ENCODE measurements at regions not wholly inside any gene's neighbourhood (a gene's known extent, or its start where the extent isn't known, plus 50 kb on each side); places are given as distances from the start of the nearest gene placed in this dataset.

- H3K27ac ChIP-seq (ENCODE audit: low read depth in 1 of 2, low read length in 2 of 2), result no peak overlapping the region
- DNase-seq (ENCODE audit: low spot score), result no peak
- no peaks in the 10 kb centered on the region for H3K36me3 ChIP-seq (ENCODE audit: control insufficient read depth in 4 of 4, insufficient read depth in 3 of 4, low read depth in 1 of 4, low read length in 3 of 4)
- 100% methylated on average over 4 of the region's 4 CpGs for WGBS
- no peak overlapping the region for H3K9ac ChIP-seq (ENCODE audit: low read depth in 1 of 2, low read length in 2 of 2)
- TF ChIP-seq MAX (IDR thresholded peaks at IDR 0.05), result no peak
- no peak for TF ChIP-seq YY1 (IDR thresholded peaks at IDR 0.05)
- TF ChIP-seq FOXA2 (IDR thresholded peaks at IDR 0.05), result no peak
- TF ChIP-seq NR2F2 (IDR thresholded peaks at IDR 0.05), result no peak
- no peak for TF ChIP-seq HNF4G (IDR thresholded peaks at IDR 0.05)
- no peak for TF ChIP-seq EGR1 (IDR thresholded peaks at IDR 0.05; ENCODE audit: low read depth in 2 of 2)
- no peak for TF ChIP-seq ATF3 (IDR thresholded peaks at IDR 0.05)
- TF ChIP-seq RXRA (IDR thresholded peaks at IDR 0.05), result no peak
- TF ChIP-seq SP1 (IDR thresholded peaks at IDR 0.05), result no peak
- no peak for TF ChIP-seq RAD21 (IDR thresholded peaks at IDR 0.05)
- no peak for TF ChIP-seq JUND (IDR thresholded peaks at IDR 0.05)
- no peak for TF ChIP-seq TAF1 (conservative IDR thresholded peaks at IDR 0.05)
- H3K27me3 ChIP-seq (ENCODE audit: control insufficient read depth in 4 of 4, insufficient read depth in 4 of 4, low read length in 3 of 4), result no peaks in the 10 kb centered on the region
- H3K4me3 ChIP-seq (ENCODE audit: low read depth in 1 of 3, low read length in 3 of 3), result no peak overlapping the region
- no peaks in the 10 kb centered on the region for H3K9me3 ChIP-seq (ENCODE audit: control insufficient read depth in 4 of 4, low read length in 3 of 4)
- H3K4me1 ChIP-seq (ENCODE audit: control insufficient read depth in 4 of 4, insufficient read depth in 4 of 4, low read length in 3 of 4), result no peaks in the 10 kb centered on the region
Measured at GRCh38 chrY:19020193-19020592, 246.7 kb upstream of the HSFY2 start.

- Histone ChIP-seq H3K9ac (ENCODE audit: low read depth in 1 of 2, low read length in 2 of 2) (no peak overlapping the region), H3K27ac (ENCODE audit: low read depth in 1 of 2, low read length in 2 of 2) (no peak overlapping the region), H3K36me3 (ENCODE audit: control insufficient read depth in 4 of 4, insufficient read depth in 3 of 4, low read depth in 1 of 4, low read length in 3 of 4) (no peaks in the 10 kb centered on the region), H3K9me3 (ENCODE audit: control insufficient read depth in 4 of 4, low read length in 3 of 4) (no peaks in the 10 kb centered on the region), H3K27me3 (ENCODE audit: control insufficient read depth in 4 of 4, insufficient read depth in 4 of 4, low read length in 3 of 4) (no peaks in the 10 kb centered on the region), H3K4me1 (ENCODE audit: control insufficient read depth in 4 of 4, insufficient read depth in 4 of 4, low read length in 3 of 4) (no peaks in the 10 kb centered on the region), H3K4me3 (ENCODE audit: low read depth in 1 of 3, low read length in 3 of 3) (no peak overlapping the region)
- WGBS, result 78% methylated on average over 5 of the region's 5 CpGs
- no peak for DNase-seq (ENCODE audit: low spot score)
- TF ChIP-seq GABPA (IDR thresholded peaks at IDR 0.05 in 1 of 2, conservative IDR thresholded peaks at IDR 0.05 in 1 of 2) (no peak), ZBTB33 (IDR thresholded peaks at IDR 0.05) (no peak), FOXA1 (IDR thresholded peaks at IDR 0.05) (no peak), RXRA (IDR thresholded peaks at IDR 0.05) (no peak), ATF3 (IDR thresholded peaks at IDR 0.05) (no peak), MAX (IDR thresholded peaks at IDR 0.05) (no peak), FOXA2 (IDR thresholded peaks at IDR 0.05) (no peak), REST (IDR thresholded peaks at IDR 0.05) (no peak), TAF1 (conservative IDR thresholded peaks at IDR 0.05) (no peak), HNF4A (conservative IDR thresholded peaks at IDR 0.05) (no peak)
Measured at GRCh38 chrY:19016990-19017389, 243.5 kb upstream of the HSFY2 start.

Measured in liver (tissue), 7 donors.